ENCODE measurements at regions not wholly inside any gene's neighbourhood (a gene's known extent, or its start where the extent isn't known, plus 50 kb on each side); places are given as distances from the start of the nearest gene placed in this dataset.

DNA sequence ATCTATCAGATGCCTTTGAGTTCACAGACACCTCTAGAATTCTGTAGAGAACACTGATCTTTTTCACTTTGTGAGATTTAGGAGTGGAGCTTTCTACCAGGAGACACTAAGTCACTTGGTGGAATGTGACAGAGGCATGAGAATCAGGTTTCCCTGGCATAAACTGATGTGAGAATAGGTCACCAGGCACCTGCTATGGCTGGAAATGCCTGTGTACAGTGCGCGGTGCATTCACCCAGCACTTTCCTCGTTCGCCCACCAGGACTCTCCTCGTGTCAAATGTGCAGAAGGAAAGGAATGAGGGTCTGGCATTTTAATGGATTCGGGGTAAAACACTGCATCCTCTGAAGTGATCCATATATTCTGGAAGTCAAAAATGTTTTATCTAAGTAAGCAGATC is 281.8 kb upstream of the TUT7 start:
- no peak for TF ChIP-seq CTCF (IDR thresholded peaks at IDR 0.05; ENCODE audit: control insufficient read depth, insufficient read depth, low read depth, low read length, missing control alignments)
- DNase-seq (ENCODE audit: low read depth), result no peak
- H3K4me3 ChIP-seq (ENCODE audit: control insufficient read depth, low read depth, low read length), result no peak overlapping the region

DNA sequence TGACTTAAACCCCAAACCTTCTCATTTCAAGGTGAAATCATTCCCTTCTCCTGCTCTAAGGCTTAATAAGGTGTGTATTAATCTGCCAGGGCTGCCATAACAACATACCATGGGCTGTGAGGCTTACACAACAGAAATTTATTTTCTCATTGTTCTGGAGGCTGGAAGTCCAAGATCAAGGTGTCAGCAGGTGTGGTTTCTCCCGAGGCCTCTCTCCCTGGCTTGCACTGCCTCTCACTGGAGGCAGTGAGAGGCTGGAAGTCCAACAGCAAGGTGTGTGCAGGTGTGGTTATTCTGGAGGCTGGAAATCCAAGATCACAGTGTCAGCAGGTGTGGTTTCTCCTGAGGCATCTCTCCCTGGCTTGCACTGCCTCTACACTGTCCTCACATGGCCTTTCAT is 280.3 kb upstream of the TUT7 start:
- no peak for TF ChIP-seq CTCF (IDR thresholded peaks at IDR 0.05; ENCODE audit: control insufficient read depth, insufficient read depth, low read depth, low read length, missing control alignments)
- DNase-seq (ENCODE audit: low read depth), result no peak
- no peak overlapping the region for H3K4me3 ChIP-seq (ENCODE audit: control insufficient read depth, low read depth, low read length)

GRCh38 chr9:86633945-86634344 is 279.7 kb upstream of the TUT7 start:
- no peak for DNase-seq (ENCODE audit: low read depth)
- H3K4me3 ChIP-seq (ENCODE audit: control insufficient read depth, low read depth, low read length), result no peak overlapping the region
- TF ChIP-seq CTCF (IDR thresholded peaks at IDR 0.05; ENCODE audit: control insufficient read depth, insufficient read depth, low read depth, low read length, missing control alignments), result no peak

- DNase-seq (ENCODE audit: low read depth), result no peak
- no peak overlapping the region for H3K4me3 ChIP-seq (ENCODE audit: control insufficient read depth, low read depth, low read length)
- TF ChIP-seq CTCF (IDR thresholded peaks at IDR 0.05; ENCODE audit: control insufficient read depth, insufficient read depth, low read depth, low read length, missing control alignments), result no peak
These were observed 278.3 kb upstream of the TUT7 start for GRCh38 chr9:86632537-86632936.

DNA sequence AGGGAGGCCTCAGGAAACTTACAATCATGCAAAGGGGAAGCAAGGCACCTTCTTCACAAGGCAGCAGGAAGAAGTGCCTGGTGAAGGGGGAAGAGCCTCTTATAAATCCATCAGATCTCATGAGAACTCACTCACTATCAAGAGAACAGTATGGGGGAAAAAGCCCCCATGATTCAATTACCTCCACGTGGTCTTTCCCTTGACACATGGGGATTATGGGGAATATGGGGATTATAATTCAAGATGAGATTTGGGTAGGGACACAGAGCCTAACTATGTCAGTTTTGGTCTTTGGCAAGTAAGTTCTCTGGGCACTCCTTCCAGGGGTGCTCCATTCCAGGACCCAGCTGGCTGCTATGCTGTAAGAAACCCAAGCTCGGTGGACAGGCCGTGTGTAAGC is 275.3 kb upstream of the TUT7 start:
- no peak for TF ChIP-seq CTCF (IDR thresholded peaks at IDR 0.05; ENCODE audit: control insufficient read depth, insufficient read depth, low read depth, low read length, missing control alignments)
- H3K4me3 ChIP-seq (ENCODE audit: control insufficient read depth, low read depth, low read length), result no peak overlapping the region
- no peak for DNase-seq (ENCODE audit: low read depth)

- H3K4me3 ChIP-seq (ENCODE audit: control insufficient read depth, low read depth, low read length), result no peak overlapping the region
- no peak for DNase-seq (ENCODE audit: low read depth)
- no peak for TF ChIP-seq CTCF (IDR thresholded peaks at IDR 0.05; ENCODE audit: control insufficient read depth, insufficient read depth, low read depth, low read length, missing control alignments)
These were observed 272.6 kb upstream of the TUT7 start for GRCh38 chr9:86626802-86627201.

GRCh38 chr9:86624630-86625029 is 270.4 kb upstream of the TUT7 start:
- no peak overlapping the region for H3K4me3 ChIP-seq (ENCODE audit: control insufficient read depth, low read depth, low read length)
- no peak for DNase-seq (ENCODE audit: low read depth)
- TF ChIP-seq CTCF (IDR thresholded peaks at IDR 0.05; ENCODE audit: control insufficient read depth, insufficient read depth, low read depth, low read length, missing control alignments), result no peak

All from AG09309 (cell line).